ENCODE measurements at regions not wholly inside any gene's neighbourhood (a gene's known extent, or its start where the extent isn't known, plus 50 kb on each side); places are given as distances from the start of the nearest gene placed in this dataset.
"Not testable (repeated sequence)": the region's sequence is repeated elsewhere in the genome, so short reads cannot be mapped to it uniquely, and the experiment has no call there.

GRCh38 chrY:6315917-6316316 lies 69.9 kb downstream of the TSPY2 start:
- intact Hi-C loops (cut with DNase I); ATAC-seq; DNase-seq: not testable (repeated sequence)

DNA sequence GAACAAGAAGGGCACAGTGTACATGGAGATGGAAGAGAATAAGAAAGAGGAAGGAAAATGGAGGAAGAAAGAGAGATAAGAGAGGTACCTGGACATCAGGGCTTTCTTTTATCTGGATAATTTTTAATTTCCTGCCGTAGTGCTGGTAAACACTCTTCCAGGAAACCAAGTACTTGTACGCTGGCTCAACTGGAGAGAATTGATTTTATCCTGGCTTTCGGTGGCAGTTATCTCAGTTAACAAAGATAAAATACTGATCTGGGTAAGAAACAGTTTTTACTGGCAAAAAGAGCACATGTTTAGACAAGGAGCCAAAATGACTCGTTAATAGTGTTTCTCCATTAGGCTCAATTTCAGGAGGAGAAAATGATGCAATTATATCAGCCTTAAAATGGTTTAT lies 70.4 kb downstream of the TSPY2 start:
- DNase-seq; intact Hi-C loops (cut with DNase I); ATAC-seq: not testable (repeated sequence)

DNA sequence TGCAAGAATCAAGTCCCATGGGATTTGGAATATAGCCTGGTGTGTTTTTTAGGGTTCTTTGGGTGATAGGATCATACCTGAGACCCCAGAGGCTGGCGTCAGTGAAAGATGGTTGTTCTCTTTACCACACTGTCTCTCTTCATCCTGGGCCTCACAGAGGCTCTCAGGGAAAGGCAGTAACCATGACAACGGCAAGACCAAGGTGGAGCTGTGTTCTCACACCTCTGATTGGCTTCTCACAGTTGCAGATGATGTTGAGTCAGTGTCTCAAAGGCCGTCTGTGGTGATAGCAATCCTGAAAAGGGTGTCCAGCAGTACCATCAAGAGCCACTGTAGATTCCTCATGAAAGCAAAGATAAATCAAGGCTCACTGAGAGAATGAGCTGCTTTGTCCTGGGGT lies 120.4 kb downstream of the TSPY2 start:
- ATAC-seq; intact Hi-C loops (cut with DNase I); DNase-seq: not testable (repeated sequence)

DNA sequence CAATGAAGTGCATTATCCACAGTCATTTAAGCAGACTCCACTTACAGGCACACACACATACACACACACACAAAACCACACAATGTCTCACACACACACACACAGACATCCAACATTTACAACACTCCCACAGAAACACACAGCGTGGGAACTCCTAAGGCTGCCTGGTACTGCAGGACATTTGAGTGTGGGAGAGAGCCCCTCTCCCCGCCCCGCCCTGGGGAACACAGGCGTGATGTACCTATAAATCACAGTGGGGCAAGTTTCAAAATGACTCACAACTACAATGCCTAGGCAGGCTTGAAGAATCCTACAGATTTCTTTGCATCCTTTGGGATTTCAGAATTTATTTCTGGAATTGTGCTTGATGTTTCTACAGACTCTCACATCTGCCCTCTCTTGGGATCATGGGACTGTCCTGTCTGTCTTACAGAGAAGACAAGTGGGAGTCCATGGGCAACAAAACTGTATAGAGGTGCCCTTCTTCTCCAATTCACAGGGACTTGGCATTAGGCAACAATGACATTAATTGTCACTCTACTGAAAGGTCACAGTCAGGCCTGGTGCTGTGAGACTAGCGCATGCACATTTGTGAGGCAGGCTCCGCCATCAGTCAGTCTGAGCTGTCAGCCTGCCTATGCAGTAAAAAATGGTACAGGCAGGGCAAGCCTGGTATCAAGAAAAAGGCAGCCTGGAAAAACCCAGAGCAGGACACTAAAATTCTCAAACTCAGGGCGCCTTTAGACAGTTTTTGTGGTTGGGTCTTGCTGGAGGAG lies 136.6 kb downstream of the TSPY2 start:
- ATAC-seq, result not testable (repeated sequence)

GRCh38 chrY:6388658-6389057 lies 142.6 kb downstream of the TSPY2 start:
- ATAC-seq; DNase-seq; intact Hi-C loops (cut with DNase I): not testable (repeated sequence)

More for the DNA sequence above, 136.6 kb downstream of the TSPY2 start:
- DNase-seq; intact Hi-C loops (cut with DNase I): not testable (repeated sequence)

- ATAC-seq; DNase-seq; intact Hi-C loops (cut with DNase I): not testable (repeated sequence)
Measured at GRCh38 chrY:6389561-6389960, 143.5 kb downstream of the TSPY2 start.

GRCh38 chrY:6392200-6392599 lies 146.2 kb downstream of the TSPY2 start:
- ATAC-seq; DNase-seq; intact Hi-C loops (cut with DNase I): not testable (repeated sequence)

DNA sequence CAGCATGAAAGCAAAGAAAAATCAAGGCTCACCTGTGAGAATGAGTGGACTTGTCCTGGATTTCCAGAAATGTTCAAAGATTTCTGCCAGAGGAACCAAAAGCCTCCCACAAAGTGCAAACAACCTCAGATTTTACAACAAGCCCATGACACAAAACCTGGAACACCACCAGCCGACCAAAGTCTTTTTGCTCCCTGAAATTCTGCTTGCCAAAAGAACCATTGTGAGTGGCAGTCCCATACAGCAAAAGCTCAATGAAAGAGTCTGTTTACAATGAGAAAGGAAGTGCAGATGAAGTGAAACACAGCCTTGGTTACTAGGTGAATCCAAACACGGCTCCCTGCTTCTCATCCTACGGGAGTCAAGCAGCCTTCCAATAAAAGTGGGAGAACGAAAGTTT lies 147.2 kb downstream of the TSPY2 start:
- ATAC-seq; intact Hi-C loops (cut with DNase I); DNase-seq: not testable (repeated sequence)

DNA sequence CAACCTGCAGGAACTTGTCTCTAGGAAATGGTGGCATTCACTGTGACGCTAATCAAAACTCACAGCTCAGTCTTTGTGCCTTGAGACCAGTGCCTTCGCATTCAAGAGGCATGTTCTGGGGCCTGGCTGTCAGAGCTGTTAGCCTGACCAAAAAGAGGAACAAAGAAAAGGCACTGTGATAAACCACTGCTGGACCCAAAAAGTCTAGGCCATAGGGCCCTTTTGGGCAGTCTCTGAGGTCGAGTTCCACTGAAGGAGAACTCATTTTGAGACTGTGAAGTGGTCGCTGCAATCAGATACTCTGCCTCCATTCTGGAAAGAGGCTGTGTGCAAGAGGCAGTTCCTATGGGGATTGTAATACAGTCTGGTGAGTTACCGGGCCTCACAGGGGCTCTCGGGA lies 149.0 kb downstream of the TSPY2 start:
- DNase-seq; ATAC-seq; intact Hi-C loops (cut with DNase I): not testable (repeated sequence)

DNA sequence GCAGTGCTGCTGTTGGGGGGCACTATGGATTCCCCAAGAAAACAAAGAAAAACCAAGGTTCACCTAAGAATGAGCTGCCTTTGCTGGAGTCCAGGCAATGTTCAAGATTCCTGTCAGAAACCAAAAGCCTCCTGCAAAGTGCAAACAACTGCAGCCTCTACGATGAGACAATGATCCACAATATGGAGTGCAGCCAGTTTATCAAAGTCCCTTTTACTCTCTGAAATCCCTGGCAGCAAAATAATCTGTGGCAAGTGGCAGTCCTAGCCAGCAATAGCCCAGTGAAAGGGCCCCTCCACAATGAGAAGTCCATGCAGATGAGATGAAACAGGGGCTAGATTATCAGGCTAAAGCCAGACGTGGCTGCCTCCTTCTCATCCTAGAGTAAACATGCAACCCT lies 155.8 kb downstream of the TSPY2 start:
- intact Hi-C loops (cut with DNase I); DNase-seq; ATAC-seq: not testable (repeated sequence)

DNA sequence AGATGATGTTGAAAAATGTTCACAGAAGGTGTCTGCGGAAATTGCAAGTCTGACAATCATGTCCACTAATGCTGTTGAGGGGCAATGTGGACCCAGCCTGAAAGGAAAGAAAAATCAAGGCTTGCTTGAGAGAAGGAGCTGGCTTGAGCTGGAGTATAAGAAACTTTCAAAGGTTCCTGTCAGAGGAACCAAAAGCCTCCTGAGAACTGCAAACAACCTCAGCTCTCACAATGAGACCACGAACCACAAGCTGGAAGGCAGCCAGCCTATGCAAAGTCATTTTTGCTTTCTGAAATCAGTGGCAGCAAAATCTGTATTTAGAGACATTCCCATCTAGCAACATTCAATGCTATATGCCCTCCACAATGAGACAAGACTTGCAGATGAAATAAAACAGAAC lies 160.8 kb downstream of the TSPY2 start:
- DNase-seq; intact Hi-C loops (cut with DNase I); ATAC-seq: not testable (repeated sequence)

GRCh38 chrY:6419171-6419570 lies 173.1 kb downstream of the TSPY2 start:
- ATAC-seq; intact Hi-C loops (cut with DNase I); DNase-seq: not testable (repeated sequence)

GRCh38 chrY:6426701-6427100 lies 180.7 kb downstream of the TSPY2 start:
- DNase-seq; ATAC-seq; intact Hi-C loops (cut with DNase I): not testable (repeated sequence)

- intact Hi-C loops (cut with DNase I); DNase-seq: not testable (repeated sequence)
- peak in 1 of 2 donors; percentile 35 for ATAC-seq
Measured at GRCh38 chrY:6445529-6445928, 199.5 kb downstream of the TSPY2 start.

DNA sequence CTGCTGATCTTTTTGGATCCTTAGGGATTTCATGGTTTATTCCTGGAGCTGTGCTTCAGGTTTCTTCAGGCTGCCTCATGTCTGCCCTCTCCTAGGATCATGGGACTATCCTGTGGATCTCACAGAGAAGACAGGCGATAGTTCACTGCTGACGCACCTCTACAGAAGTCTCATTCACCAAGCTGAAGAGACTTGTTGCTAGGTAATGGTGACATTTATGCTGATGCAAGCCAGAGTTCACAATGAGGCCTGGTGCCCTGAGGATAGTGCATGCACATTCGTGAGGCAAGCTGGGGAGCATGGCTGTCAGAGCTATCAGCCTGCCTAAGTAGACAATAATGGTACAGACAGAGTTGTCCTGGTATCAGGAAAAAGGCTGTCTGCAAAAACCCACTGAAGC lies 201.4 kb downstream of the TSPY2 start:
- DNase-seq; intact Hi-C loops (cut with DNase I); ATAC-seq: not testable (repeated sequence)

GRCh38 chrY:6468358-6468757 lies 222.3 kb downstream of the TSPY2 start:
- ATAC-seq; DNase-seq; intact Hi-C loops (cut with DNase I): not testable (repeated sequence)

- intact Hi-C loops (cut with DNase I); DNase-seq; ATAC-seq: not testable (repeated sequence)
Measured at GRCh38 chrY:6471848-6472247, 225.8 kb downstream of the TSPY2 start.

- intact Hi-C loops (cut with DNase I); DNase-seq; ATAC-seq: not testable (repeated sequence)
Measured at GRCh38 chrY:6495456-6495855, 249.4 kb downstream of the TSPY2 start.

DNA sequence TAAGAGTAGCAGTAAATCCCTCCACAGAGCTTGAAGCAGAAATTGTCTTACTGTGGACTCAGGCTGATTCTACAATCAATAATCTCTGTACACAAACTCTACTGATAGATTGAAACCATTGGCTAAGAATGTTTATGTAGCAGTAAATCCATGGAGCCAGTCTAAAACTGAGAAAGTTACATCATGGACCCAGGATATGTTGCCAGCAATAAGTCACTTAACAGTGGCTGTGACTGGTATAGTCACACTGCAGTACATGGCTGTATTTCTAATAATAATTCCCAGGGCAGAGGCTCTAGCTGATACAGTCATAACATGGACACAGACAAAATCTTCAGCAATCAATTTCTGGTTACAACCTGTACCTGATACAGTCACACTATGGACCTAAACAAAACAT lies 262.8 kb downstream of the TSPY2 start:
- intact Hi-C loops (cut with DNase I); ATAC-seq; DNase-seq: not testable (repeated sequence)

DNA sequence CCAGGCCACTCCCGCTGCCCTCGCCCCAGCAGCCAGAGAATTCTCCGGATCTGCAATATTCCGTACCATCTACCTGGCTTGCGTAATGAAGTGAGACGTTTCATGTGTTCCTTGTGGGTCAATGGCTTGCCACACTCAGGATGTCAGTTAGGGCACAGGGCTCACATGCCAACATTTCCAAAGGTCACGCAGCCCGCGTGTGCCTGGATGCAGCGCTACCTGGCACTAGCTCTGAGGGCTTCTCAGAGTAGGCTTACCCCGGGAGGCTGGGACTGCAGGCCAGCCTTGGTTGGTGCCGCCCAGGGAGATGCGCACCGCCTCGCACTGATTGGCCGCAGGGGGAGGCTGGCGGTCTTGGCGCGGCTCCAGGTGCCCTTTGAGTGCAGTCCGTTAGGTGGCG lies 274.0 kb downstream of the TSPY2 start:
- intact Hi-C loops (cut with DNase I); DNase-seq; ATAC-seq: not testable (repeated sequence)

Measured in left cardiac atrium (tissue), 4 donors.